GM21381 (cell line): ENCODE measurements at regions not wholly inside any gene's neighbourhood (a gene's known extent, or its start where the extent isn't known, plus 50 kb on each side); places are given as distances from the start of the nearest gene placed in this dataset.
"Not testable (repeated sequence)": the region's sequence is repeated elsewhere in the genome, so short reads cannot be mapped to it uniquely, and the experiment has no call there.

Source experiments
- ATAC-seq: cut with Tn5 transposase; IDR thresholded peaks from one replicate; pipeline ENCODE4 v1.9.1; 2021; ENCODE audit warnings: mild to moderate bottlenecking, moderate library complexity; ENCODE audit not compliant: unreplicated experiment

GRCh38 chr12:75944097-75944904, 87.3 kb downstream of the PHLDA1 start:
- ATAC-seq = peak; percentile 95

- no peak for ATAC-seq
Measured at GRCh38 chr12:75943730-75944096, 87.9 kb downstream of the PHLDA1 start.

GRCh38 chr12:75941661-75942060, 89.9 kb downstream of the PHLDA1 start:
- not testable (repeated sequence) for ATAC-seq

- no peak for ATAC-seq
Measured at GRCh38 chr12:75939016-75939642, 92.4 kb downstream of the PHLDA1 start.

GRCh38 chr12:75938189-75938588, 93.4 kb downstream of the PHLDA1 start:
- no peak for ATAC-seq

- ATAC-seq = no peak
Measured at GRCh38 chr12:75937486-75937885, 94.1 kb downstream of the PHLDA1 start.

- ATAC-seq = no peak
Measured at GRCh38 chr12:75936515-75937440, 94.8 kb downstream of the PHLDA1 start.

GRCh38 chr12:75935539-75936242, 95.9 kb downstream of the PHLDA1 start:
- ATAC-seq = no peak

GRCh38 chr12:75933101-75933500, 98.5 kb downstream of the PHLDA1 start:
- ATAC-seq = no peak

GRCh38 chr12:75932241-75932640, 99.3 kb downstream of the PHLDA1 start:
- no peak for ATAC-seq

- no peak for ATAC-seq
Measured at GRCh38 chr12:75923964-75924666, 107.5 kb downstream of the PHLDA1 start.

GRCh38 chr12:75922944-75923642, 108.5 kb downstream of the PHLDA1 start:
- ATAC-seq = no peak

GRCh38 chr12:75921622-75922289, 109.8 kb downstream of the PHLDA1 start:
- ATAC-seq = no peak

- no peak for ATAC-seq
Measured at GRCh38 chr12:75917715-75918114, 113.9 kb downstream of the PHLDA1 start.

- ATAC-seq = peak; percentile 62
Measured at GRCh38 chr12:75917083-75917482, 114.5 kb downstream of the PHLDA1 start.

- no peak for ATAC-seq
Measured at GRCh38 chr12:75913502-75914351, 117.8 kb downstream of the PHLDA1 start.

- ATAC-seq = no peak
Measured at GRCh38 chr12:75909714-75910656, 121.6 kb downstream of the PHLDA1 start.
